K562 (cell line): ENCODE measurements at regions not wholly inside any gene's neighbourhood (a gene's known extent, or its start where the extent isn't known, plus 50 kb on each side); places are given as distances from the start of the nearest gene placed in this dataset.

Experiments used
- CCNT2 ChIP-seq: IDR thresholded peaks from 2 replicates; pipeline ENCODE4 v1.6.1; 2011; ENCODE audit warnings: borderline replicate concordance, low read depth, mild to moderate bottlenecking, moderate library complexity, mixed read lengths, low read length; ENCODE audit not compliant: insufficient read length; ENCODE audit errors: extremely low read depth
- EZH2 ChIP-seq: IDR thresholded peaks from 2 replicates; pipeline ENCODE4 v1.6.1; 2012; ENCODE audit warnings: low read depth, mild to moderate bottlenecking, inconsistent platforms, low read length, borderline replicate concordance
- HEY1 ChIP-seq: fragments of 250-450 bp; sonication (Bioruptor Pico); IDR thresholded peaks from 2 replicates; pipeline ENCODE4 v1.5.0; 2020; ENCODE audit warnings: mild to moderate bottlenecking, moderate library complexity, borderline replicate concordance
- MBD2 ChIP-seq: sonication (generic); IDR thresholded peaks from 2 replicates; pipeline ENCODE4 v1.6.1; 2016; ENCODE audit warnings: low read depth, borderline replicate concordance
- NFRKB ChIP-seq: fragments of 450-650 bp; IDR thresholded peaks from 2 replicates; pipeline ENCODE4 v1.6.1; 2016; ENCODE audit warnings: low read depth
- NRF1 ChIP-seq, 2 experiments: fragments of 450-650 bp; IDR thresholded peaks in 1 of 2; conservative IDR thresholded peaks in 1 of 2; 2 replicates each; pipeline ENCODE4 v1.6.1; 2014; ENCODE audit warnings: mild to moderate bottlenecking in 2 of 2
- PHTF2 ChIP-seq: fragments of 250-450 bp; sonication (Bioruptor Pico); IDR thresholded peaks from 2 replicates; pipeline ENCODE4 v1.5.0; 2021; ENCODE audit warnings: mild to moderate bottlenecking
- POLR2AphosphoS2 ChIP-seq: IDR thresholded peaks from 2 replicates; pipeline ENCODE4 v1.6.1; 2012; ENCODE audit warnings: low read length, improper control_type of control experiment
- POLR3A ChIP-seq: IDR thresholded peaks from 2 replicates; pipeline ENCODE4 v1.6.1; 2011; ENCODE audit warnings: borderline replicate concordance, mild to moderate bottlenecking, moderate library complexity; ENCODE audit not compliant: insufficient read length, insufficient read depth; ENCODE audit errors: extremely low read depth
- PTRF ChIP-seq: fragments of 450-650 bp; IDR thresholded peaks from 2 replicates; pipeline ENCODE4 v1.6.1; 2016; ENCODE audit warnings: mild to moderate bottlenecking, missing genetic modification characterization, missing compliant biosample characterization
- SETDB1 ChIP-seq: IDR thresholded peaks from one replicate; pipeline ENCODE4 v1.6.1; 2012; ENCODE audit warnings: low read length, control low read depth, inconsistent platforms
- SMARCE1 ChIP-seq: fragments of 450-650 bp; IDR thresholded peaks from 2 replicates; pipeline ENCODE4 v1.7.1; 2016; ENCODE audit warnings: mild to moderate bottlenecking
- ZNF263 ChIP-seq: sonication (generic); formaldehyde crosslinking; IDR thresholded peaks from 2 replicates; pipeline ENCODE4 v1.8.0; 2022; ENCODE audit warnings: mild to moderate bottlenecking, missing genetic modification reagents, borderline replicate concordance
- ZNF282 ChIP-seq: sonication (generic); formaldehyde crosslinking; IDR thresholded peaks from 2 replicates; pipeline ENCODE4 v1.8.1; 2023; ENCODE audit warnings: missing genetic modification reagents
- ZNF408 ChIP-seq: fragments of 250-450 bp; sonication (Bioruptor Pico); IDR thresholded peaks from 2 replicates; pipeline ENCODE4 v1.4.0; 2020; ENCODE audit warnings: low read depth, mild to moderate bottlenecking, moderate library complexity
- TF ChIP-seq, protein P1 (sequence below): fragments of 250-450 bp; sonication (Bioruptor Pico); IDR thresholded peaks from 2 replicates; pipeline ENCODE4 v1.5.0; 2020; ENCODE audit warnings: mild to moderate bottlenecking
- TF ChIP-seq, protein P2 (sequence below), 2 experiments: fragments of 450-650 bp; IDR thresholded peaks; 2 replicates each; pipeline ENCODE4 v1.6.1; 2018; ENCODE audit warnings: mild to moderate bottlenecking in 2 of 2, low read depth in 1 of 2; ENCODE audit not compliant: partially characterized antibody in 2 of 2
- TF ChIP-seq, protein P3 (sequence below): sonication (generic); formaldehyde crosslinking; IDR thresholded peaks from 2 replicates; pipeline ENCODE4 v1.8.1; 2023; ENCODE audit warnings: mild to moderate bottlenecking, missing genetic modification reagents
- TF ChIP-seq, protein P4 (sequence below): sonication (generic); formaldehyde crosslinking; IDR thresholded peaks from 2 replicates; pipeline ENCODE4 v1.8.1; 2023; ENCODE audit warnings: mild to moderate bottlenecking, missing genetic modification reagents, moderate library complexity

DNA sequence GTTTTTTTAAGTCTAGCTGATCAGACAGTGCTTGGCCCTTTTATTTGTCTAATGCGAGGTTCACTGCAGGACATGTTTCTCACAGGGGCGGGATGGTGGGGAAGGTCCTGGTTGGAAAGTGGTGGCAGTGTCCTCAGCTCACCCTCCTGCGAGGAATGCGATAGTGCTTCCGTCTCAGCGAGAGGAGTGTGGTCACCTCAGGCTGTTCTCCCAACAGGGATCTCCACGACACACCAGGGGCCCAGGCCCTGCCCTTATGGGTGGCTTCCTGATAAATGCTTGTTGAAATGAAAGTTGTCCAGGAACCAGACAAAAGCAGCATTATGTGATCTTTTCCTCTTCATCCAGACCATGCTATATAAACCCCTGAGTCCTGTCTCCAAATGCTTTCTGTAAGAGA is 70.1 kb downstream of the BOLA3 start (continued):
- TF ChIP-seq, protein P1, sequence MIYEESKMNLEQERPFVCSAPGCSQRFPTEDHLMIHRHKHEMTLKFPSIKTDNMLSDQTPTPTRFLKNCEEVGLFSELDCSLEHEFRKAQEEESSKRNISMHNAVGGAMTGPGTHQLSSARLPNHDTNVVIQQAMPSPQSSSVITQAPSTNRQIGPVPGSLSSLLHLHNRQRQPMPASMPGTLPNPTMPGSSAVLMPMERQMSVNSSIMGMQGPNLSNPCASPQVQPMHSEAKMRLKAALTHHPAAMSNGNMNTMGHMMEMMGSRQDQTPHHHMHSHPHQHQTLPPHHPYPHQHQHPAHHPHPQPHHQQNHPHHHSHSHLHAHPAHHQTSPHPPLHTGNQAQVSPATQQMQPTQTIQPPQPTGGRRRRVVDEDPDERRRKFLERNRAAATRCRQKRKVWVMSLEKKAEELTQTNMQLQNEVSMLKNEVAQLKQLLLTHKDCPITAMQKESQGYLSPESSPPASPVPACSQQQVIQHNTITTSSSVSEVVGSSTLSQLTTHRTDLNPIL (CRISPR knock-in tag) = no peak
- TF ChIP-seq NRF1 (conservative IDR thresholded peaks at IDR 0.05 in 1 of 2, IDR thresholded peaks at IDR 0.05 in 1 of 2) (0 out of 4 replicates have a peak, but pooled peaks of 1 of the 2 experiments have one; percentile 25), ZNF408 (CRISPR knock-in tag) (no peak), POLR2AphosphoS2 (no peak), MBD2 (no peak), ZNF282 (no peak), SETDB1 (no peak), ZNF263 (CRISPR knock-in tag) (no peak), HEY1 (CRISPR knock-in tag) (no peak), SMARCE1 (no peak; the same call in 1 of the 2 replicates), PTRF (tag) (no peak), NFRKB (peak; percentile 50; the same call in 1 of the 2 replicates), CCNT2 (peak; percentile 26), EZH2 (no peak), POLR3A (no peak), PHTF2 (CRISPR knock-in tag) (no peak)
- TF ChIP-seq, protein P2, sequence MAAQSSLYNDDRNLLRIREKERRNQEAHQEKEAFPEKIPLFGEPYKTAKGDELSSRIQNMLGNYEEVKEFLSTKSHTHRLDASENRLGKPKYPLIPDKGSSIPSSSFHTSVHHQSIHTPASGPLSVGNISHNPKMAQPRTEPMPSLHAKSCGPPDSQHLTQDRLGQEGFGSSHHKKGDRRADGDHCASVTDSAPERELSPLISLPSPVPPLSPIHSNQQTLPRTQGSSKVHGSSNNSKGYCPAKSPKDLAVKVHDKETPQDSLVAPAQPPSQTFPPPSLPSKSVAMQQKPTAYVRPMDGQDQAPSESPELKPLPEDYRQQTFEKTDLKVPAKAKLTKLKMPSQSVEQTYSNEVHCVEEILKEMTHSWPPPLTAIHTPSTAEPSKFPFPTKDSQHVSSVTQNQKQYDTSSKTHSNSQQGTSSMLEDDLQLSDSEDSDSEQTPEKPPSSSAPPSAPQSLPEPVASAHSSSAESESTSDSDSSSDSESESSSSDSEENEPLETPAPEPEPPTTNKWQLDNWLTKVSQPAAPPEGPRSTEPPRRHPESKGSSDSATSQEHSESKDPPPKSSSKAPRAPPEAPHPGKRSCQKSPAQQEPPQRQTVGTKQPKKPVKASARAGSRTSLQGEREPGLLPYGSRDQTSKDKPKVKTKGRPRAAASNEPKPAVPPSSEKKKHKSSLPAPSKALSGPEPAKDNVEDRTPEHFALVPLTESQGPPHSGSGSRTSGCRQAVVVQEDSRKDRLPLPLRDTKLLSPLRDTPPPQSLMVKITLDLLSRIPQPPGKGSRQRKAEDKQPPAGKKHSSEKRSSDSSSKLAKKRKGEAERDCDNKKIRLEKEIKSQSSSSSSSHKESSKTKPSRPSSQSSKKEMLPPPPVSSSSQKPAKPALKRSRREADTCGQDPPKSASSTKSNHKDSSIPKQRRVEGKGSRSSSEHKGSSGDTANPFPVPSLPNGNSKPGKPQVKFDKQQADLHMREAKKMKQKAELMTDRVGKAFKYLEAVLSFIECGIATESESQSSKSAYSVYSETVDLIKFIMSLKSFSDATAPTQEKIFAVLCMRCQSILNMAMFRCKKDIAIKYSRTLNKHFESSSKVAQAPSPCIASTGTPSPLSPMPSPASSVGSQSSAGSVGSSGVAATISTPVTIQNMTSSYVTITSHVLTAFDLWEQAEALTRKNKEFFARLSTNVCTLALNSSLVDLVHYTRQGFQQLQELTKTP (IDR thresholded peaks at IDR 0.05; ENCODE audit: low read depth in 1 of 2, partially characterized antibody in 2 of 2) = peak in 1 of 2 experiments; percentile 81
- TF ChIP-seq, protein P3, sequence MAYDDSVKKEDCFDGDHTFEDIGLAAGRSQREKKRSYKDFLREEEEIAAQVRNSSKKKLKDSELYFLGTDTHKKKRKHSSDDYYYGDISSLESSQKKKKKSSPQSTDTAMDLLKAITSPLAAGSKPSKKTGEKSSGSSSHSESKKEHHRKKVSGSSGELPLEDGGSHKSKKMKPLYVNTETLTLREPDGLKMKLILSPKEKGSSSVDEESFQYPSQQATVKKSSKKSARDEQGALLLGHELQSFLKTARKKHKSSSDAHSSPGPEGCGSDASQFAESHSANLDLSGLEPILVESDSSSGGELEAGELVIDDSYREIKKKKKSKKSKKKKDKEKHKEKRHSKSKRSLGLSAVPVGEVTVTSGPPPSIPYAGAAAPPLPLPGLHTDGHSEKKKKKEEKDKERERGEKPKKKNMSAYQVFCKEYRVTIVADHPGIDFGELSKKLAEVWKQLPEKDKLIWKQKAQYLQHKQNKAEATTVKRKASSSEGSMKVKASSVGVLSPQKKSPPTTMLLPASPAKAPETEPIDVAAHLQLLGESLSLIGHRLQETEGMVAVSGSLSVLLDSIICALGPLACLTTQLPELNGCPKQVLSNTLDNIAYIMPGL (CRISPR knock-in tag) = no peak
- TF ChIP-seq, protein P4, sequence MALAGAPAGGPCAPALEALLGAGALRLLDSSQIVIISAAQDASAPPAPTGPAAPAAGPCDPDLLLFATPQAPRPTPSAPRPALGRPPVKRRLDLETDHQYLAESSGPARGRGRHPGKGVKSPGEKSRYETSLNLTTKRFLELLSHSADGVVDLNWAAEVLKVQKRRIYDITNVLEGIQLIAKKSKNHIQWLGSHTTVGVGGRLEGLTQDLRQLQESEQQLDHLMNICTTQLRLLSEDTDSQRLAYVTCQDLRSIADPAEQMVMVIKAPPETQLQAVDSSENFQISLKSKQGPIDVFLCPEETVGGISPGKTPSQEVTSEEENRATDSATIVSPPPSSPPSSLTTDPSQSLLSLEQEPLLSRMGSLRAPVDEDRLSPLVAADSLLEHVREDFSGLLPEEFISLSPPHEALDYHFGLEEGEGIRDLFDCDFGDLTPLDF (CRISPR knock-in tag) = no peak
